Activated CD4-positive, alpha-beta T cell treated with anti-CD3 and anti-CD28 coated beads for 24 hours (primary cell): ENCODE measurements at regions not wholly inside any gene's neighbourhood (a gene's known extent, or its start where the extent isn't known, plus 50 kb on each side); places are given as distances from the start of the nearest gene placed in this dataset.

ENCODE experiments used
- DNase-seq, 2 donors: peaks; one replicate each; pipeline ENCODE4 v3.0.0-alpha.2; 2020; ENCODE audit warnings: low read depth in 2 of 2

DNA sequence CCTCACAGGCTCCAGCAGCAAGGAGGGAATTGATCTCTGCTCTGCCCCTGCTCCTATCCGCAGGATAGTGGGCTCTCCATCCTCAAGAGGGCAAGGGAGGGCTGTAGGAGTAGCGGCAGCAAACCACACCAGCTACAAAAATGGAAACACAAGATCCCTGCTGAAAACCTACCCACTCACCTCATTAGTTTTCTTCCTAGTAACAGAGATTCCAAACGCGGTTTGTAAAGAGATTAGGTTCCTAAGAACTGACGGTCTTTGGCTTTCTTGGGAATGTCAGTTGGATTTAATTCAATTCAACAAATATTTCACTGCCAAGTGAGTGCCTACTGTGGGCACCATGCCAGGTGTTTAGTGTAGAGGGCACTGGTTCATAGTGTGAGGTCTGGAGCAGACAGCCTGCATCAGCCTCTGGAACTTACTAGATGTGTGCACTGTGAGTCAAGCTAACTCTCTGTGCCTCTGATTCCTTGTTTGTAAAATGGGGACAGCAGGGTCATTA lies 84.7 kb downstream of the MRPL46 start:
- no peak for DNase-seq

DNA sequence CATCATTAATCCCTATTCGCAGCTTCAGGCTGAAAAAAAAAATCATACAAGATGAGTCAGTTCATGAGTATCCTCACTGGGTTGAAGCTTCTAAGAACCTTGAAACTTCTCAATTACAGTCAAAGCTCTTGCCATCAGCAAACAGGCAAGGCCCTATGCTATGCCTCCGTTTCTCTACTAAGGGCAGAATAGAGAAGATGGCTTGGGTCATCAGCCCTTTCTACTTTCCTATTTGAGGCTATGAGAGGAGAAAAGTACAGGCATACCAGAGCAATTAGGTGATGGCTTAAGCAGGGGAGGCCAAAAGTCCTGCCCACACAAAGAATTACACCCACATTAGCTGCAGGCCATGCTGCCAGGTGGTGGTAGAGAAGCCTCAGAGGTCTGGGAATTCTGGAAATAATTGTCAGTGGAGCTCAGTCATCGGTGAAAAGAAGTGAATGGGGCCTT lies 89.0 kb downstream of the MRPL46 start:
- DNase-seq = no peak

DNA sequence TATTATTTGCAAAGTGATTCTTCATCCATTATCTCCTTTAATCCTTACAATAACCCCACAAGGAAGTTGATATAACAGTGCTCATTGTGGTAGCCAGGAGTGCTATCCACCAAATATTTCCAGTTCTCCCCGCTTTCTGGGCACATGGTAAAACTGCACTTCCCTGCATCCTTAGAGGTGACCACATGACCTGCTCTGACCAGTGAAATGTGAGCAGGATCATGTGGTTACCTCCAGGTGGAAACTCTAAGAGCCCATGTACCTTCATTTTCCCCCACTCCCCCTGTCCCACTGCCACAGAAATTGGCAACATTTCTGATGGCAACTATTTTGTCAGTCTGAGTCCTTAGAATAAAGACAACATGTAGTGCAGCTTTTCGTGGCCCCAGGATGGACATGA lies 89.7 kb downstream of the MRPL46 start:
- no peak for DNase-seq

DNA sequence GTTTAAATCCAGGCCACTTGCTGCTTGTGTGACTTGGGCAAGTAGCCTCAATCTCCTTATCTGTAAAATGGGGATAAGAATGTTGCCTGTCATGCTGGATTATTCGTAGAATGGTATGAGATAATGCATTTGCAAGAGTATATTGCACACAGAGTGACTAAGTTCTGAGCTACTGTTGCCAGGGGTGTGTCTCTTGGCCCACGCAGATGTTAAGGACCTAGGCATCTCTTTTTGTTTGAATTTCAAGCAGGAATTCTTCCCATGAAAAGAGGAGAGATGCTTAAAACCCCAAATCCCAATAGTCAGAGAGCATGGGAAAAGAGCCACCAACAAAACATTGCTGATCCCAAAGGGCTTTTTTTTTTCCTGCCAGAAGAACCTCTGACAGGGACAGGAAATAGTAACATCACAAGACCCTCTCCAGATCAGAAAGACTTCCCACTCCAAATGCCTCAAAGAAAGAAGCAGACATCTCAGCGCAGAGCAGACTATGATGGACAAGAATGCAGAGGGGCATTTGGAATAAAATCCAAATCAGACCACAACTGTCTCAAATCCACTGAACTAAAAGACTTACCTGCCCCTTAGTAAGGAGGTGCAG lies 90.5 kb downstream of the MRPL46 start:
- DNase-seq = no peak

DNA sequence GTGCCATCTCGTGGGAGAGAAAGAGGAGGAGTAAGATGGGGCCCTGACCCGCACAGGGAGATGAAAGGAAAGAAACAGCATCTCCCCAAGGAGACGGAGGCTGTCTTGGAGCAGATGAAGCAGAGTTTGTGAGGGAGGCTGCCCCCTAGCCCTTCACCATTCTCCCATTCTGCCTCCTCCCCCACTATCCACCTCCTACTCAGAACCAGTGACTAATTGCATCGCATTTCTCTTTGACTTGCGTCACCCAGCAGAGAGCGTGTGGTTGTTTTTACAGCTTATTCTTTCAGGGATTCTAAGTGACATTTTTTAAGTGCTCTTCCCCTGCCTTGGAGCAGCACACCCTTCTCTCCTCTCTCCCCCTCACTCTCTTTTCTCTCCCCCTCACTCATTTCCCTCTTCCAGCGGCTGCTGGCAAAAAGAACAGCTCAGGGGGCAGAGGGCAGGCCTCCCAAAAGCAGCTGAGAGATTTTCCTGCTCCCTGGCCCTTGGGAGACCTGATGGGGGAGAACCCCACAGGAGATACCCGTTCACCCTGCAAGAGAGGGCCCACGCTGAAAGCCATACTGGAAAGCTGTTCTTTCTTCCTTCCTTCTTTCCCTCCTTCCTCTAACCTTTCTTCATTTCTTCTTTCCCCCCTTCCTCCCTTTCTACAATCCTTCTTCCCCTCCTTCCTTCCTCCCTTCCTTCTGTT lies 91.8 kb downstream of the MRPL46 start:
- no peak for DNase-seq

DNA sequence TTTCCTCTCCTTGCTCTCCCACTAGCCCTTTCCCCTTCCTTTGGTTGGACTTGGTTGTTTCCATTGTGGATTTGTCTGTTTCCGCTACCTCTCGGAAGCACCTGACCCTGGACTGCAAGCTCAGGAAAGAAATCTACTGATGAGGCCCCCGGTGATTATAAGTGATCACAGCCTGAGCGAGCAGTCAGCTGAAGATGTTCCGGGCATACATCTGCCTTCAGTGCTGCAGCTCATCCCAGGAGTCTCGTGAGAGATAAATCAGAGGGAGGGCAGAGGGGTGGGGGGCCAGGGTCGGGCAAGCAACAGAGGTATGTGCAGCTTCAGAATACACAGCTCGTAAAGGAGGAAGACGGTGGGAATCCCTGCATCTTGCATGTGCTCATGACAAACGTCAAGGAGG lies 102.1 kb downstream of the MRPL46 start:
- no peak for DNase-seq

DNA sequence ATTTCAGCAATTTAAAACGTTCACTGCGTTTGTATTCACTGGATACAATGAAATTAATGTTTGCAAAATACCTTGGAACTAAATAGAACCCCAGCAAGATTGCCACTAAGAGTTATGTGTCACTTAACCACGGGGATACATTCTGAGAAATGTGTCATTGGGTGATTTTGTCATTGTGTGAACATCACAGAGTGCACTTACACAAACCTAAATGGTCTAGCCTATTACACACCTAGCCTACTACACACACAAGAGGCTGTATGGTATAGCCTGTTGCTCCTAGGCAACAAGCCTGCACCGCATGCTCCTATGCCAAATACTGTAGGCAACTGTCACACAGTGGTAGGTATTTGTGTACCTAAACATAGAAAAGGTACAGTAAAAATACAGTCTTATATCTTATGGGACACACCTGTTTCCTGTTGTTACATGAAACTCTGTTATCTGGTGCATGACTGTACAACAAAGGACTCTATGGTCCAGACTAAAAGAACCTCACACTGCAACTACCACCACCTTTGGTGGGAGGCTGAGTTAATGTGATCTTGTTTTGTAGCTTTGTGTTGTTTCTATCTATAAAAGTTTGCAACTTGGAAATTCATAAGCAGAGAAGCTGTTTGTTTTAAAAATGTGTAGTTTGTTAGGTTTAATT lies 92.2 kb upstream of the NTRK3 start:
- no peak for DNase-seq

DNA sequence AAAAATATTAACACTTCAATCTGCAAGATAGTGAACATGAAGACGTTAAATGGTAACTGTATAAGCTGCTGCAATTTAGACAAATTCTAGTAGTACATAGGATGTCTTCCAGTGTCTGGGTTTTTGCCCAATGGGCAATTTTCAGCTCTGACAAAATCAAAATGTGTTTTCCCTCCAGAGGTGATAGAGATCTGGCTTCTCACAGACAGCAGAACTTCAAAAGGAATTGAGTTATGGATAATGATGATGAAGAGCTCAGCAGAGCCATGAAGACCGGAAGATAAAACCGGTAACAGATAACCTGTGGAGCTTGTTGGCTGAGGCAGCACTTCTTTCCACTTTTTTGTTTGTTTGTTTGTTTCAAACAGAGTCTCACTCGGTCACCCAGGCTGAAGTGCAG lies 89.4 kb upstream of the NTRK3 start:
- no peak for DNase-seq

DNA sequence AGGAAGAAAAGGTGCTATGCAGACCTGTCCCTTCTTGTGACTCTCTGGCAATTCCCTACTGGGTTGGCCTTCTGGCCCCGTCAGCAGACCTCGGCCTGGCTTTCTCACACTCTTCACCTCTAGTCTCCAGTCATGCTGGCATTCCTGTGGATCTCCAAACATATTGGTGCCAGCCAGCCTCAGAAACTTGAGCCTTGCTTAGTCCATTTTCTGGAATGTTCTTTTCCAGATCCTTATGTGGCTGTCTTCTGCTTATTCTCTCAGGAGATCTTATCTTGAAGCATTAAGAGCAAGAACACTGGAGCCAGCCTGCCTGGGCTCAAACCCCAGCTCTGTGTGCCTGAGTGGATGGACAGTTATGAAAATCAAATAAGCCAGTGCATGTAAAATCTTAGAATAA lies 88.2 kb upstream of the NTRK3 start:
- no peak for DNase-seq

DNA sequence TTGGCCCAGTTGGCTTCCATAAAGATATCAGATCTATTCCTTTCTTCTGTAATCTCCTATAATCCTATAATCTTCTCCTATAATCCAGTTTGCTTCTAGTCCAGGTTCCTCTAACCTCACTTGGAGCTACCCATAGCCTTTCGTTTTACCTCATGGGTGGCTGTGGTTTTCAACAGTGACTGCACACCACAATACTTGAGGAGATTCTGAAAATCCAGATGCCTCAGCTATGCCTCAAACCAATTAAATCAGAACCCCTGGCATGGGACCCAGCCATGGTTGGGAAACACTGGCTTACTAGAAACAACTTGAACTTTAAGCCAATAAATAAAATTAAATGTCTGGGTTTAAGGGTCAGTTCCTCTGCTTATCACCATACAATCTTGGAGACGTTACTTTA lies 86.1 kb upstream of the NTRK3 start:
- no peak for DNase-seq

DNA sequence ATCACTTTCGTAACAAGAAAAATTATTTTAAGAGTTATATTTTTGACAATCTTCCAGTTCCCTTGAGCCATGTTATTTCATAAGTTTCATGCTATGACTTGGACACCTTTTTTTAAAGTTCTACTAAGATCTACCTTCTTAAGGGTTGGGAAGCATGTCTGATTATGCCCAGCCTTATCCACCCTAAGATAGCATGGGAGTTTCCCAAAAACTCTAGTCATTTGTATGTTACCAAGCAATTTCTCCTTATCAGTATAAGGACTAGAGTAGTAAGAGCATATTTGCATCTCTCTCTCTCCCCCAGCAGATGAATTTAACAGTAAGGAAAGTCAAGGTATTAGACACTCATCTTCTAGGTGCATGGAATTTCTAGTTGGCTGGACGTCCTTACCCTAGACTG lies 85.1 kb upstream of the NTRK3 start:
- no peak for DNase-seq

DNA sequence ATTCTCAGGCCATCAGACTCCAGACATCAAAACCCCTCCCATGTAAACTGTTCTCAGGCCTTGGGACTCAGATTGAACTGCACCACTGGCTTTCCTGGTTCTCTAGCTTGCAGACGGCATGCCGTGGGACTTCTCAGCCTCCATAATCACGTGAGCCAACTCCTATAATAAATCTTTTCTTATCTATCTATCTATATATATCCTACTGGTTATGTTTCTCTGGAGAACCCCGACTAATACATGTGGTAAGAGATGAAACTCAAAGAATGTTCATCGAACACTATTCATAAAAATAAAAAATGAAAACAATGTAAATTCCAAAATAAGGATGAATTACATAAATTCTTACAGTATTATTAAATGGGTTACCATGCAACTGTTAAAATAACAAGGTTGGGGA lies 84.5 kb upstream of the NTRK3 start:
- no peak for DNase-seq

DNA sequence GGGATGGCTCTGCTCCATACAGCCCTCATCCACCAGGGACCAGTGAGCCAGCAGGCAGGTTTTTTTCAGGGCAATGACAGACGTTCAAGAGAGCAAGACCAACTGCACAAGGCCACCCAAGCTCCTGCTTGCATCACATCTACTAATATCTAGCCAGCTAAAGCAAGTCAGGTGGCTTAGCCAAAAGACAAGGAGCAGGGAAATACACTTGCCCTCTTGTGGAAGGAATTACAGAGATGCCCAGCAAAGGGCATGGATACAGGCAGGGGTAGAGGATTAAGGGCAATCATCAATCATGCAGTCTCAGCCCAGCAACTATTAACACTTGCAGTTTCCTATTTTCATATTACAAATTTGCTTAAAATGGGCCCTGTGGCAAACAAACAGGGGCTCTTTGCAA lies 81.5 kb upstream of the NTRK3 start:
- no peak for DNase-seq

DNA sequence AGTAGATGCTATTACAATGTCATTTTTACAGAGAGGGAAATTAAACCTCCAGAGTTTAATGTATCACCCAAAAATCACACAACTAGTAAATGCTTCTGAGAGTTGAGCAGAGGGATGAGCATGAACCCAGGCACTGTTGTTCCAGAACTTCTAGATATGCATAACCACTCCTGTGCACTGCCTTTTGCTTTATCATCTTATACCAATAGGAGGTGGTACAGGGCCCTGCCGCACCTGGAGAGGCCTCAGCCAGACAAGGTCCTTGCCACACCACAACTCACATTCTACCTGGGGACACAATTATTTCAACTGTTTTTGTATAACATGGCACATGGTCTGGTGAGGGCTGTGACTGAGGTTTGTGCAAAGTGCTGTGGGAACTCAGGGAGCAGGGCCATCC lies 78.5 kb upstream of the NTRK3 start:
- DNase-seq = no peak

DNA sequence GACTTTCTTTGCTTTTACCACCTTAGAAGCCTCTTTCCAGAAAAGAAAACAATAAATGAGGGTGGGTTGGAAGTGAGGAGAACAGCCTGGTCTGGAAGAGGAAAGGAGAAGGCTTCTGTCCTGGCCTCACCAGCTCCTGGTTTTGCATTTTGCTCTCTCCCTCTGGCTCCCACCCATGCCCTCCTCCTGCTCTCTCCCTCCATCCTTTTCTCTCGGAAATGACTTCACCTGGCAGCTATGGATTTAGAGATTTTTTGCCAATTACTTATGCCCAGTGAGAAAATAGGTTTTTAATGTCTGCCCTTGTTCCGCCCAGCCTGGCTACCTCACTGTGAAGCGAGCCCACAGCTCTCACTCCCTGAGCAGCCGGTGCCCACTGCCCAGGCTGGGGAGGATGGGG lies 77.9 kb upstream of the NTRK3 start:
- DNase-seq = no peak

DNA sequence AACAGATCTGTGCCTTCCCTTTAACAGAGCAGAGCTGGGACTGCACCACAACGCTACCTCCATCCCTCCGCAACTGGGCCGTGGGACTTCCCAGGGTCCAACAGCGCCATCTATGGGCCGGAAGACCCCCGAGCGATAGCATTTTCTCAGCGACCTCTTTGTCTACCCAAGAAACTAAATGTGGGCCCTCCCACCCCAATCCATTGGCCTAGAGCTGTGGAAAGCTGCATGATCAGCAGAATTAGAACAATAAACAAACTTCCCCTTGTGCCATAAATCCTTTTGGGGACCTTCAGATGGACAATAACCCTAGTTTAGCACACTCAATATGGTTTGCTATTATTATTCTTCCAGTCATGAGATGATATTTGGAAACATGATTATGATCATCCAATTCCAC lies 74.8 kb upstream of the NTRK3 start:
- peak; percentile 10 to 45 for DNase-seq

DNA sequence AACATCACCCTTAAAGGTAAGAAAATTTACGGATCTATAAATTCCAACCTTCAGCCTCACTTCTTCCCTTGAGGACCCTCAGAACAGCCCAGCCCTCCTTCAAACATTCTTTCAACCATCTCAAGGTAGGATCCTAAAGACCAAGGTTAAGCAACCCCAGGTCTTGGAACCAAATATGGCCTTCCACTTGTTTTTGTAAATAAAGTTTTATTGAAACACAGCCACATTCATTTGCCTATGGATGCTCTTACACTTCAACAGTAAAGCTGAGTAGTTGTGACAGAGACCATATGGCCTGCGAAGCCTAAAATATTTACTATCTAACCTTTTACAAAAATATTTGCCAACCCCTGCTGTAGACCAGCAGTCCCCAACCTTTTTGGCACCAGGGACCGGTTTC lies 70.4 kb upstream of the NTRK3 start:
- no peak for DNase-seq

DNA sequence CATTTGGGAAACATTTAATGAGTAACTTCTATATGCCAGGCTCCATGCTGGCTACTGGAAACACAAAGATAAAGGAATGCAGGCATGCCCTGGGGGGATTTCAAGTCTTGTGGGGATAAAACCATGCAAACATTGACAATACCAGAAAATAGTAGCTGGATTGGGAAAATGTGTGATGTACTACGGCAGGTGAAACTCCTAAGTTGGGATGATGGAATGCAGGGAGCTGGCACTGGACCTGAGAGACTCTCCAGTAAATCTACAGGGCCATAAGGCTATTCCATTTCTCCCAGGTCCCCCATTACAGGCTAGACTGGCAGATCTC lies 68.2 kb upstream of the NTRK3 start:
- DNase-seq = no peak

DNA sequence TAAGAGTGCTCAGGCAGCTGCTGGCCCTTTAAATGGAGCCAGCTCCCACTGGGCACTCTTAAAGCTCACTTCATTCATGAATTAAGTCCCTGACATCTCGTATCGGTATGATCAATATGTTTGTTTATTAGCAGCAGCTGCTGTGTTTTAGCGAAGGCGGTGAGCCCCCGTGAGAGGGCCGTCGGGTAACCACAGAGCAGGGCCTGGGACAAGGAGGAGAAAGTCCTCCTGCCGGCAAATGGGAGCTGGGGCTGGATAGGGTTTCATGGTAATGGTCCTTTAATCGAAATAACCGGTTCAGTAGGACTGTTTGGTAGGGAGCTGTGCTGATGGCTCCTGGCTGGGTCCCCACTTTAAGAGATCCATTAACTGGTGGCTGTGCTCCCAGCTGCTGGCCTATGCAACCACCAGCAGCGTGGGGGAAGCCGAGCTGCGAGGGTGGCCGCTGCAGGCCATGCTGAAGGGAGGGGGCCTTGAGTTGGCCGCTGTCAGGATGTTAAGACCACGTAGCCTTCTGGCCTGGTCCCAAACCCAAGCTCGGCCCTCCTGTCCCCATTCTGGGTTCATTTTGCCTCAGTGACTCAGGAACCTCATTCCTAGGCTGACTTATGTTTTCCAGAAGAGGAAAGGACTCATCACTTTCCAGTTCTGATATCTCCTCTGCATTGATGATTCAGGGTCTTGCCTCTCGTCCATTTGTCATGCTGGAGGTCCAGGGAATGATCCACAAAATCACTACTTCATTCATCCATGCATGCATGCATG lies 67.6 kb upstream of the NTRK3 start:
- DNase-seq = no peak

DNA sequence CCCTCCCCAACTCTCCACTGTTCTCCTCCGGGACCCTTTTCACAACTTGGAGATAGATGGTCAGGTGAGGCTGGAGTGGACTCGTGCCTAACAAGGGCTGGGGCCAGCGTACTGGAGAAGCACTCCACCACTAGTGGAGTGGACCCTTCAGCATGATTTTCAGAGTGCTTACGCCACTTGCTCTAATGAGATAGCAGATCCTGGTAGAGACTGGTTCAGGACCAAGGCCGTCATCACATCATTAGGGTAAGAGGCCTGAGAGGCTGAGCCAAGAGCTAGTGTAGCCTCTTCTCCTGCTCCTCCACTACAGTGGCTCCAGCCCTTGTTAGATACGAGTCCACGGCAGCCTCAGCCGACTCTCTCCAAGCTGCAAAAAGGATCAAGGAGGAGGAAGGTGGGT lies 66.9 kb upstream of the NTRK3 start:
- DNase-seq = no peak

DNA sequence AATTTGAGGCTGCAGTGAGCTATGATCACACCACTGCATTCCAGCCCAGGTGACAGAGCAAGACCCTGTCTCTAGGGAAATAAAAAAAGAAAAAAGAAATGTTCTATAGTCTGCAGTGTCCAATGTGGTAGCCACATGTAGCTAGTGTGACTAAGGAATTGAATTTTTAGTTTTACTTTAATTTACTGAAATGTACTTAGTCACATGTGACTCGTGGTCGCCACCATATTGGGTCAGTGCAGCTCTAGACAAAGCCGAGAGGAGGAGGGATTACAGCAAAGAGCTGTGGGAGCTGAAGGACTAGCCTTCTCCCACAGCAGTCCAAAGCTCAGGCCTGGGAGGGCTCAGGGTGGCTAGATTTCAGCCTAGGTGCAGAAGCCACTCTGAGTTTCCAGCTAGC lies 65.9 kb upstream of the NTRK3 start:
- no peak for DNase-seq

DNA sequence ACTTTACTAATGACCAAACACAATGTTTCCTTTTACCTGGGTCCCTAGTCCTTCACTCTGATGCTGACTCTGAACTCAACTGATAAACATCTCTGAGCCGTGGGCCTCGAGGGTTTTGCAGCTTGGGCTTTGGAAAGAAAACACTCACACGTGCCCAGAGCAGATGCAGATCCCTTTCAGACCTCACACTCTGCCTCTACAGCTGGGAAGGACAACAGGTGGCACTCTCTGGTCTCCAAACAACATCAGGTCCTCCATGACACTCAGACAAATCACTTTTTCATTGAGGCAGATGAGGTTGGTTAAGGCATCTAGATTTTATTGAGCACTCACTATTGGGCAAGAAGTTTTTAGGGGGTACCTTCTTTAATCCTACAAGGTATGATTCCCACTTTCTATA lies 64.7 kb upstream of the NTRK3 start:
- no peak for DNase-seq

DNA sequence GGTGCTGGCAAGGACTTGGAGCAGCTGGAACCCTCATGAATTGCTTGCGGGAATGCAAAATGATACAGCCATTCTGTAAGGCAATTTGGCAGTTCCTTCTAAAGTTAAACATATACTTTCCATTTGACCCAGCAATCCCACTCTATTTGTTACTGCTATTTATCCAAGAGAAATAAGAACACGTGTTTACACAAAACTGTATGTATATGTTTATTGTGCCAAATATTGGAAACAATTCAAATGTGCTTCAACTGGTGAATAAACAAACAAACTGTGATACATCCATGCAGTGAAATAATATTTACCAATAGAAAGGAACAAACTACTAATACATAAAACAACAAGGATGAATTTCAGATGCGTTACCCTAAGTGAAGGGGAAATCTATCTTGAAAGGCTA lies 60.0 kb upstream of the NTRK3 start:
- no peak for DNase-seq
